Dendritic cell treated with granulocyte-macrophage colony-stimulating factor and Interleukin-4, amounts not matched to agents 40 ng/mL and 50 ng/mL, for 4 days (primary cell): ENCODE measurements at regions not wholly inside any gene's neighbourhood (a gene's known extent, or its start where the extent isn't known, plus 50 kb on each side); places are given as distances from the start of the nearest gene placed in this dataset.

Experiments
- H3K27ac Mint-ChIP-seq: one replicate; pipeline ENCODE4 v1.8.0; 2022; ENCODE audit warnings: mild to moderate bottlenecking, mixed read lengths
- H3K27me3 Mint-ChIP-seq: one replicate; pipeline ENCODE4 v1.8.0; 2022; ENCODE audit warnings: mild to moderate bottlenecking, mixed read lengths
- H3K36me3 Mint-ChIP-seq: one replicate; pipeline ENCODE4 v1.8.0; 2022; ENCODE audit warnings: low read depth, mixed read lengths
- H3K4me1 Mint-ChIP-seq: one replicate; pipeline ENCODE4 v1.8.0; 2022; ENCODE audit warnings: low read depth, mixed read lengths
- H3K4me3 Mint-ChIP-seq: one replicate; pipeline ENCODE4 v1.8.0; 2022; ENCODE audit warnings: mild to moderate bottlenecking, moderate library complexity, mixed read lengths
- H3K9me3 Mint-ChIP-seq: one replicate; pipeline ENCODE4 v1.8.0; 2022; ENCODE audit warnings: mixed read lengths
- intact Hi-C: fragments of 100-400 bp; cut with micrococcal nuclease; formaldehyde crosslinking; loops from one replicate; pipeline ENCODE4 v1.15.0; 2022

DNA sequence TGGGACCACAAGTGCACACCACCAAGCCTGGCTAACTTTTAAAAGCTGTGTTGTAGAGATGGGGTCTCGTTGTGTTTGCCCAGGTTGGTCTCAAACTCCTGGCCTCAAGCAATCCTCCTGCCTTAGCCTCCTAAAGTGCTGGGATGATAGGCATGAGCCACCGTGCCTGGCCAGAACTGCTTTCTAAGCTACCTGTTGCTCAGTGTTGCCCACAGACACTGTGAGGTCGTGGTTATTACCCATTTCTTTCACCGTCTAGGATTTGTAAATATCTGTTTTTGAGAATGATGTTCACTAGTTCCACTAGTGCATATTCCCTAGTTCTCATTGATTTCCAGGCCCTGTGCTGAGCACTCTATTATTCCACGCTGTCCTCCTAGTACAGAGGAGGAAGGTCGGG, 51.4 kb upstream of the FAM89A start:
- Mint-ChIP-seq H3K9me3 (no peaks in the 10 kb centered on the region), H3K4me1 (peaks cover 16% of the 10 kb centered on the region), H3K36me3 (no peaks in the 10 kb centered on the region), H3K4me3 (no peak overlapping the region), H3K27me3 (peaks cover 22% of the 10 kb centered on the region), H3K27ac (no peak overlapping the region)
- intact Hi-C loops = no loop called here
